Fibroblast of skin of back (primary cell): ENCODE measurements at regions not wholly inside any gene's neighbourhood (a gene's known extent, or its start where the extent isn't known, plus 50 kb on each side); places are given as distances from the start of the nearest gene placed in this dataset.
"Not testable (repeated sequence)": the region's sequence is repeated elsewhere in the genome, so short reads cannot be mapped to it uniquely, and the experiment has no call there.

ENCODE experiments used
- DNase-seq: peaks from one replicate; pipeline ENCODE4 v3.0.0-alpha.2; 2013

DNA sequence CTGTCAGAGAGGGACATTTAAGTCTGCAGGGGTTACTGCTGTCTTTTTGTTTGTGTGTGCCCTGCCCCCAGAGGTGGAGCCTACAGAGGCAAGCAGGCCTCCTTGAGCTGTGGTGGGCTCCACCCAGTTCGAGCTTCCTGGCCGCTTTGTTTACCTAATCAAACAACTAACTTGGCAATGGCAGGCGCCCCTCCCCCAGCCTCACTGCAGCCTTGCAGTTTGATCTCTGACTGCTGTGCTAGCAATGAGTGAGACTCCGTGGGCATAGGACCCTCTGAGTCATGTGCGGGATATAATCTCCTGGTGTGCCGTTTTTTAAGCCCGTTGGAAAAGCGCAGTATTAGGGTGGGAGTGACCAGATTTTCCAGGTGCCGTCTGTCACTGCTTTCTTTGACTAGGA is 216.8 kb upstream of the CDKN2B start:
- not testable (repeated sequence) for DNase-seq

DNA sequence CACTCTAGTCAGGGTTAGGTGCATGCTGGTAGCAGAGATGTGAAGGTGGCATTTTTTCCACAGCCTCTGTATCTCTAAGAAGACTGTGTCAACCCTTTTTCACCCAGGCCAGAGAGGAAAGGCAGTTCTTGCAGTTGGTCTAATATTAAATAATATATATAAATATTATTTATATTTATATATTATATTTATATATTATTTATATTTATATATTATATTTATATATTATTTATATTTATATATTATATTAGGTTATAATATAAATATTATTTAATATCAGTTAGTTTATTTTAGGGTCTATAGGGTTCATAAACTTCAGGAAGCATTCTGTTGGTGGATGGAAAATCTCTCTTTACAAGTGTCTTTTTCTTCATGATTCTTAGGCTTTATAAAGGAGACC is 218.6 kb upstream of the DMRTA1 start:
- no peak for DNase-seq

DNA sequence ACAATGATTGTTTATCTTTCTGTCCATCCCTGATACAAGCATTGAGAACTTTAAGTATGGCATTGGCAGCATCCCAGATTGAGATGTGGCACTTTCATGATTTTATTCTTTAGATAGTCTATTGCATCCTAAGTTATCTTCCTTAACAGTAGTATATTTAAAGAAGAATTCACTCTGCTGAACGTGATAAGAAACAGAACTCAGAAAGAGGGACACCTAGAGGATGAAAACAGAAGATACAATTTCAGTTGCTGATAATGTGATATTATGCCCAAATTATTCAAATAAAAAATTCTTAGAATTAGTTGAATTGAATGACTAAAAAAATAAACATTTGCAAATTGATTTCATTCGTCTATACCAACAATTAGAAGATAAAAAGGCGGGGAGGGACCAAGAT is 218.1 kb upstream of the DMRTA1 start:
- DNase-seq = no peak

DNA sequence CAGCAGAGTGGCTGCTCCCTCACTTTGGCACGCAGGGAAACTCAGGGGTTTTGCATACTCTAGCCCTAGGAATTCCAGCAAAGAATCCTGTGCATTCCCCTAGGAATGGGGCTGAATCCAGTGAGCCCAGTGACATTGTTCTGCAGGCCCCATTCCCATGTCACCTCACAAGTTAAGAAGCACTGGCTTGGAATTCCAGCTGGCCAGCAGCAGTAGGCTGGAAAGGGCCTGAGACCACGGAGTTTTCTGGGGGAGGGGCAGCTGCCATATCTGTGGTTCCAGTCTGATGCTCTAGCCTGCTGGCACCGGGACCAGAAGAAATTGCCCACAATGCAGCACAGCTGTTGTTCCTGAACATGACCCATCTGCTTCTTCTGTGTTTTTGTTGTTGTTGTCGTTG is 217.6 kb upstream of the DMRTA1 start:
- peak; percentile 58 for DNase-seq

DNA sequence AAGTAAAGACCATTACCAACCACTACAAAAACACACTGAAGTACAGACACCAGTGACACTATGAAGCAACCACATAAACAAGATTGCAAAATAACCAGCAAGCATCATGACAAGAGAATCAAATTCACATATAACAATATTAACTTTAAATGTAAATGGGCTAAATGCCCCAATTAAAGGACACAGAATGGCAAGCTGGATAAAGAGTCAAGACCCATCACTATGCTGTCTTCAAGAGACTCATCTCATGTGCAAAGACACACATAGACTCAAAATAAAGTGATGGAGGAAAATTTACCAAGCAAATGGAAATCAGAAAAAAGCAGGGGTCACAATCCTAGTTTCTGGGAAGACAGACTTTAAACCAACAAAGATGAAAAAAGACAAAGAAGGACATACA is 215.3 kb upstream of the DMRTA1 start:
- not testable (repeated sequence) for DNase-seq

DNA sequence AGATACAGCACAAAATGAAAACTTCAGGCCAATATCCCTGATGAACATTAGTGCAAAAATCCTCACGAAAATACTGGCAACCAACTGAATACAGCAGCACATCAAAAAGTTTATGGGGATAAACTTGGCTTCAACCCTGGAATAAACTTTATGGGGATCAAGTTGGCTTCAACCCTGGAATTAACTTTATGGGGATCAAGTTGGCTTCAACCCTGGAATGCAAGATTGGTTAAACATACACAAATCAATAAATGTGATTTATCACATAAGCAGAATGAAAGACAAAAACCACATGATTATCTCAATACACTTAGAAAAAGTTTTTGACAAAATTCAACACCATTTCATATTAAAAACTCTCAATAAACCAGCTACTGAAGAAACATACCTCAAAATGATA is 213.7 kb upstream of the DMRTA1 start:
- DNase-seq = no peak

DNA sequence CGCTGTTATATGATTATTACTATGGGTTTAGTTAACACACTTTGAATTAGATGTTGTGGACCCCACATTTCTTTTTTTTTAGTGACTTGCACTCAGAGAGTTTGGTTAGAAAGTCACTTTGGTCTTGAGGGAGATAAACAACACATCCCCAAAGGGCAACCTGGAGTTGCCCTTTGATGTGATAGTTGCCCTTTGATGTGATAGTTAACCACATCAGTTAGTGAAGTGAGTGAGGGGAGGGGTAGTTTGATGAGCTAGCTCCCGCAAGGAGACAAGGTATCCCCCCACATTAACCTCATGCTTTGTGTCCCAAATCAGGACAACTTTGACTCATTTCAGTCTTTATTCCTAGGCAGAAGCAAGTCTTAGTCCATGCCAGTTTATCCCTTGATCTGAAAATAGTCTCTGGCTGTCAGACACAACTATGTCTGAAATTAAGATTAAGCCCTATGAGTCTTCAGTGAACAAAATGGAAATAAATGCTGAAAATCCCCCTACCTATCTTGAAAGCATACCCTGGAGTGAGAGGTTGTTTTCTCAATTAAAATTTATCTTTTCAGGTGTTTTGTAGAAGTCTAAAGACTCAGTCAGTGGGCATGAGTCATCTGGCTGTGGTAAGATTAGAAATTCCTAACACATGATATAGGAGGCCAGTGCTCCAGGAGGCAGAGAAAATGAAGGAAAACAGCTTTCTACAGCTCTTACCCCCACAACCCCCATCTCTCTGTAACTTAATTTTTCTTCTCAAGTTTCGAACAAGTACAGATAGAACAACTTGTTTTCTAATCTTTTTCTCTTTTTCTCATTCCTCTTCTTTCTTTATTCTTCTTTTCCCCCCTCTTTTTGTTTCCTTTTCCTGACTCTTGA is 208.9 kb upstream of the DMRTA1 start:
- DNase-seq = peak; percentile 93

DNA sequence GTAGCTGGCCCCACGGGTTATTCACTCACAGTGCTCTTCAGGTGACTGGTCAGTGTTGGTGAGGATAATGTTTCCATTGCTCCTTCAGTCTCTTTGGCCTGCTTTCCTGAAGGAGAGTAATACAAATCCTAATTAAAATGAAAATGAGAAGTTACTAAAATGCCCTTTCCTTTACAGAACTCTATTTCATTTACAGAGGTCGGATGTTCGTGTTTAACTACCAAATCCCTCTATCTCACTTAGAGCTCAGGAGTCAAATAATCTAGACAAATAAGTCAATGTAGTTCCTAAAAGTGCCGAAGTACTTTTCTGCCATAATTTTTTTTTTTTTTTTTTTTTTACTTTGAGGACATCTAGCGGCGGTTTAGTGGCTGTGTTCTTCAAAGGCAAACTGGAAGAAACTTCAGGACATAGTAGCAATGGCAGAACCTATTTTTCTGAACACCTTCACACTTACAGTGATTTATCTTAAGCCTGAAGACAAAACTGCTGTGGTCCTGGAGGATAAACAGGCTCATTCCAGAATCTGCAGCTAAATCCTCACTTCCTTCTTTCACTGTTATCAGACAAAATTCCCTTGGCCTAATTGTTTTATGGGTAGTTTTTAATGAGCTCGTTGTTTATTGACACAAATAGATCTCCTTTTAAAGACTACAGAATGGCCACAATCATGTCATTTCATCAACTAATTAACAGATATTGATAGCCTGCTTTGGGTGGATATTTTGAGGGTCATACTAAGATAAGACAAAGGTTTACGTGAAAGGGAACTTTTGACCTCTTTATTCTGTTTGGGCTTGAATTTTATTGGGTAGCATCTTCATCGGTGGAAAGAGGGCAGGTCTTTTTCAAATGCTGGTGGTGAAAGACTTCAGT is 207.6 kb upstream of the DMRTA1 start:
- DNase-seq = peak; percentile 71

DNA sequence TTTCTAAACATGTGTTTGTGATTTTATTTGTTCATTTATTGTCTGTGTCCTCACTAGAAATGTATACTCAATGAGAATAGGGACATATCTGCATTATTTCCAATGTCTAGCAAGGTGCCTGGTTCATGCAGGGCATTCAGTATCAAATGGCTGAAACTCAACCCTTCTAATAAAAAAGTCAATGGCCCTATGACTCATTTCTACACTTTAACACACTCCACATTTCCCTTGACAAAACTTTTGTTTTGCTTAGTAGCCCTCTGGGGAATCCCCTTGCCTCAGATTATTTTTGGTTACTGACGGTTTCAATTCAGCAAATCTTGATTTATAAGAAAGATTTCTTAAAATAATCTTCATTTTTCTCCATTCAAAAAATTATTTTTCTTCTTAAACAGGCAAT is 206.0 kb upstream of the DMRTA1 start:
- peak; percentile 78 for DNase-seq

DNA sequence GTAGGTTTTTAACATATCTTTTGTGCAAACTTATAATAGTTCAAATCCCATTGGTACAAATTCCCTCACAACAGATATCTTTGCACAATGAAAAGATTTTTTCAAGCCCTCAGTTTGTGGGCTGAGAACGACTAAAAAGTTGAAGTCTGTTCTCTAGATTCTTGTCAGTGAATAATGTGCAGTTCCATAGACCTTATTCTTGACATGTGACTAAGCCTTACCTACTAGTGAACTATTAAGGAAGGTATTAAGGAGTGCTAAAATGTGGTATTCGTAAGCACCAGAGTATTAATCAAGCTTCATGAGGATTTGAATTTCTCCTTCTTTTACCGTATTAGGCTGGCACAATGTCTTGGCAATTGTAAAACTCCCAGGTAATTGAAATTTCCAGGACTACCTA is 205.6 kb upstream of the DMRTA1 start:
- no peak for DNase-seq

DNA sequence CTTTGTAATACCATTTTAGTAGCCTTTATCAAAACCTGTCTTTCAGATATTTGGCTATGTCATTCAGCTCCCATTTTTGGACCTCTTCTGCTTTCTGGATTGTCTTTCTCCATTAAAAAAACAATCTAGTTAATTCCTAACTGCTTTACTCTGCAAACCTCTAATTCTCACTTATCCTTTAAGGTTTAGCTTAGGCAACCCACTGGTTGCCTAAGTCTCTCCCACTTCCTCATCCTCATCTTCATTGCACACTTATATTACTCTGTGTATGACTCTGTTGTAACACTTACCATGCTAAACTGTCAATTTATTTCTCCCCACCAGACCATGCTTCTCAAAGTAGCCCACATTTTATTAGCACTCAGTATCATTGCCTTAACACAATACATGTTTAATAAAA is 205.0 kb upstream of the DMRTA1 start:
- DNase-seq = no peak

DNA sequence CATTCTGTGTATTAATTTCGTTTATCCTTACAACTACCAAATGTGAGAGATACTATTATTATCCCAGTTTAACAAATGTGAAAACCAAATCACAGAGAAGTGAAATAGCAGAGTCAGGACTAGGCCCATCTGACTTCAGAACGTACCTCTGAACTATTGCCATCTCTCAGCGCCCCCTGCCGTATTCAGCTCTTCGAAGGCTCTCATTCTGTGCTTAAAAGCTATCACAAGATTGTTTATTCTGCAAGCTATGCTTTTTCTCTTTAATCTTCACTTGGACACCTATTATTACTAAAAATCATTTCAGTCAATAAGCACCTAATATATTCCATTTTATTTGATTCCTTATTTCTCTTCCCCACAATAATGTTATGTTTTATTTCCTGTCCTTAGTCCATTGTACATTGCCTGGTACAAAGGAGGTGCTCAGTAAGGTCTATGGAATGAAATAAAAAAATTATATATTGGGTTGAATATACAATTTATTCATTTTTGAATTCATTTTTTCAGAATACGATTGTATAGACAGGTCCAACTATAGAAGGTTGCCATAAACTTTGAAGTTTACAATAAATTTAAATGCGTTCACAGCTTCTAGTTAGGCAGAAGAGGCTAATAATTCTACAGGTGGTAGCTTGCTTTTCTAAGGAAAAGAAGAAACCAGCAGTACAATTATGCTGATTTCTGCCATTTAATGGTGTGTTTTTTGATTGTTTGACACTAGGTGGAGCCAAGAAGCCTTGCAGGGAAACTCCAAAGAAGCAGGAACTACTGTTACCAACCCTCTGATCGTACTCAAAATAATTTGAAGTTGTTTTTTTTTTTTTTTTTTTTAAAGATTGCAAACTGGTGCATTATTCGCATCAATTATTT is 202.2 kb upstream of the DMRTA1 start:
- DNase-seq = peak; percentile 68

DNA sequence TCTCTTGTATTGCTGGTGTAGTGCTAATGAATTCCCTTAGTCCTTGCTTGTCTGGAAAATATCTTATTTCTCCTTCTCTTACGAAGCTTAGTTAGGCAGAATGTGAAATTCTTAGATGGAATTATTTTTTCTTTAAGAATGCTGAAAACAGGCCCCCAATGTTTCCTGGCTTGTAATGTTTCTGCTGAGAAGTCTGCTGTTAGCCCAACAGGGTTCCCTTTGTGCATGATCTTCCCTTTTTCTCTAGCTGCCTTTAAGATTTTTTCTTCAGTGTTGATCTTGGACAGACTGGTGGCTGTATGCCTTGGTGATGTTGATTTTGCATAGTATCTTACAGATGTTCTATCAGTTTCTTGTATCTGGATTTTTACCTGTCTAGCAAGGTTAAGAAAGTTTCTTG is 191.3 kb upstream of the DMRTA1 start:
- no peak for DNase-seq

DNA sequence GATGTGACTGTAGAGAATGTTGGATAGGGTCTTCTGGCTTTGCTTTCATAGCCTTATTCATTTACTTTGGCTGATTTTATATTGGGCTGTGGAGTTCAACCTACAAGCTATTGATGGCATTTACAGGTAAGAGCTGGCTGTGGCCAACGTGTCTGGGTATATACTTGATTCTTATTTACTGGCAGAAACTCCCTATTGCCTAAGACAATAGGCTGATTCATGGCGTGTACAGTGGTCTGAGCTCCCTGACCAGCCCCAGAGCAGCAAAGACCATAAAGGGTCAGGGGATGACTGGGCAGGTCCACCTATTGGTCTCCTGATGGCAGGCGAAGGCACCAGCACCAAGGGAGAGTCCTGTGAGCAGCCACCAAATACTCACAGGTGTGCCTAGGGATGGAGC is 190.2 kb upstream of the DMRTA1 start:
- DNase-seq = no peak

DNA sequence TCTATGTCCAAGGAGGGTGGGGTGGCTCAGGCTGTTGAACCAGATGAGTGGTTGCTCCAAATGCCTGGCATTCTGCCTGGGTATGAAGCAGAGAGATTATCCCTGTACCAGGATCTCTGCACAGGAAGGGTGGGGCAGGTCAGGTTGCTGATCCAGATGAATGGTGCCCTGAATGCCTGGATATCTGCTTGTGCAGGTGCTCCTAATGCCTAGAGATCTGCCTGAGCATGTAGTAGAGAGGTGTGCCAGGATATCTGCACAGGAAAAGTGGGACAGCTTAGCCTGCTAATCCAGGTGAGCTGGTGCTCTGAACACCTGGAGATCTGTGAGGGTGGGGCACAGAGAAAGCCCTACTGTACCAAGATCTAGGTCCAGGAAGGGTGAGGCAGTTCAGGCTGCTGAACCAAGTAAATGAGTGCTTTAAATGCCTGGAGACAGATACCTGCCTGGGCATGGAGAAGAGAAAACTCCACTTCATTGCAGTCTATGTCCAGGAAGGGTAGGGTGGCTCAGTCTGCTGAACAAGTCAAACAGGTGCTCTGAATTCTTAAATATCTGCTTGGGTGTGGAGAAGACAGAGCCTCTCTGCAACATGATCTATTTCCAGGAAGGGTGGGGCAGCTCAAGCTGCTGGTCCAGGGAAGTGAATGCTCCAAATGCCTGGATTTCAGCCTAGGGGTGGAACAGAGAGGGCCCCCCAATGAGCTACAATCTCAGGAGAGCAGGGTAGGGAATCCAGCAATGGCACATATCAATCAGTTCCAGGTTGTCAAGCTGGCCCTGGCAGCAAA is 189.4 kb upstream of the DMRTA1 start:
- DNase-seq = no peak

DNA sequence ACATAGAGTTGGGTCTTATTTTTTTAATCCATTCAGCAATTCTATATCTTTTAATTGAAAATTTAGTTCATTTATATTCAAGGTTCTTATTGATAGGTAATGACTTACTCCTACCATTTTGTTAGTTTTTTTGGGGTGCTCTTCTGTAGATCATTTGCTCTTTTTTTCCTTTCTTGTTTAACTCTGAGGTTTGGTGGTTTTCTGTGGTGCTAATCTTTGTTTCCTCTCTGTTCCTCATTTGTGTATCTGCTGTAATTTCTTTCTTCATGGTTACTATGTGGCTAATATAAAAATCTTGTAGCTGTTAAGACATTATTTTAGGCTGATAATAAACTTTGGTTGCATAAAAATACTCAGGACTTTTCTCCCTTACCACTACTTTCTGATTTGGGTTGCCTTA is 181.6 kb upstream of the DMRTA1 start:
- DNase-seq = no peak

DNA sequence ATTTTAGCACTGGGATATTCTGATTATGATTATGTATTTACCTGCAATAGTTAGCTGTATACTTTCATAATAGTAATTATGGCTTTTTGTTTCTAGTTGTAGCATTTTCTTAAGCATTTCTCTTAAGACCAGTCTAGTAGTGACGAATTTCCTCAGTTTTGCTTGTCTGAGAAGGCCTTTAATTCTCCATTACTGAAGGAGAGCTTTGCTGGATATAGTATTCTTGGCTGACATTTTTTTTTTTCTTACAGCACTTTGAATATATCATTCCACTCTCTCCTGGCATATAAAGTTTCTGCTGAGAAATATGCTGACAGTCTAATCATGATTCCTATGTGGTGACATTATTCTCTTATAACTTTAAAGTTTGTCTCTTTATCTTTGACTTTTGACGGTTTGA is 181.1 kb upstream of the DMRTA1 start:
- DNase-seq = no peak

DNA sequence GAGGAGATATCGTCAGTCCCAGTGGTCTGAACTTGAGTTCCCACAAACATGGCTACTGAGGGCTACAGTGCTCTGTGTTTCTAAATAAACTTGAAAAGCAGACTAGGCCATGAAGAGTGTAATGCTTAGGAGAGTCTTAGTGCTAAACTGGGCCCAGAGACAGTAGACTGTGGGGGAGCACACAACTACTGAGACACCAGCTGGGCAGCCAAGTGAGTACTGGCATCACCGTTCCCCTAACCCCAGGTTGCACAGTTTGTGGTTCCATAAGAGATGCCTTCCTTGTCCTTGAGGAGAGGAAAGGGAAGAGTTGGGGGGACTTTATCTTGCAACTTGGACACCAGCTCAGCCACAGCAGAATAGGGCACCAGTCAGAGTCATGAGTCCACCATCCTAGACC is 172.1 kb upstream of the DMRTA1 start:
- DNase-seq = no peak

DNA sequence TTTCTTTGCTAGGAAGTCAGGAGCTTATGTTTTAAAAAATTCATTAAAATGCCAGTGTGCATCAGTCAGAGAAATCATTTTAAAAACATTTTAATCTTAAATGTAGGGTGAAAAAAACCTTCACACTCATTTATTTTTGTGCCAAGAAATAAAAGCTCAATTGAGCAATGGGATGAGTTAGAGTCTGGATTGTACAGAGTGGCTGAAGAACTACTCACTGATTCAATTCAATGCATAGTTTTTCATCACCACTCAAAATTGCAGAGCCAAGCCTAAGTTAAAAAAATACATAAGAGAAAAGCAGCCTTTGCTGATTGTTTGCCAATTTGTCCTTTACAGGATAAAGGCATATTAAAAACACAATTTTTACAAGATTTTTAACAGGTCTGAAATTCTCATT is 168.2 kb upstream of the DMRTA1 start:
- DNase-seq = peak; percentile 44

DNA sequence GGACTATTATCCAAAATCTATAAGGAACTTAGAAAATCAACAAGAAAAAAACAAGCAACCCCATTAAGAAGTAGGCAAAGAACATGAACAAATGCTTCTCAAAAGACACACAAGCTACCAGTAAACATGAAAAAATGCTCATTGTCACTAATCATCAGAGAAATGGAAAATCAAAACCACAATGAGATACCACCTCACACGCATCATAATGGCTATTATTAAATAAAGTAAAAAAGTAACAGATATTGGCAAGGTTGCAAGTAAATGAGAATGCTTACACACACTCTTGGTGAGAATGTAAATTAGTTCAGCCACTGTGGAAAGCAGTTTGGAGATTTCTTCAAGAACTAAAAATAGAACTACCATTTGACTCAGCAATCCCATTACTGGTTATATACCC is 167.0 kb upstream of the DMRTA1 start:
- peak; percentile 3 for DNase-seq

DNA sequence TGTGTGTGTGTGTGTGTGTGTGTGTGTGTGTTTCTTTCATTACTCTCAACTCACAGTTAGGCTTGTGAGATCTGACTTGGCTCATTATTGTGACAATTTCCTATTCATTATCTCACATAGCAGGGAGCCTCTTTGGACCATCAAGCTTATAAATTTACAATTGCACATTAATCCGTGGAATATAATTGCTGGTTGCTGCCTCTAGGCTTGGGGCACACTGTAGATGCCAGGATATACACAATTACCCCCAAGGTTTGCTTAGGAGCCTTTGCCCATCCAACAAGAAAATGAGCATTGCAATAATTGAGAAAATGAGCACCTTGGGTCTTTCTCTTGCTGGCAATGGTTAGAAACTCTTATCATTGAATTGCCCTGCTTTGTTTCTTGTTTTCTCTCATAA is 161.6 kb upstream of the DMRTA1 start:
- DNase-seq = no peak

DNA sequence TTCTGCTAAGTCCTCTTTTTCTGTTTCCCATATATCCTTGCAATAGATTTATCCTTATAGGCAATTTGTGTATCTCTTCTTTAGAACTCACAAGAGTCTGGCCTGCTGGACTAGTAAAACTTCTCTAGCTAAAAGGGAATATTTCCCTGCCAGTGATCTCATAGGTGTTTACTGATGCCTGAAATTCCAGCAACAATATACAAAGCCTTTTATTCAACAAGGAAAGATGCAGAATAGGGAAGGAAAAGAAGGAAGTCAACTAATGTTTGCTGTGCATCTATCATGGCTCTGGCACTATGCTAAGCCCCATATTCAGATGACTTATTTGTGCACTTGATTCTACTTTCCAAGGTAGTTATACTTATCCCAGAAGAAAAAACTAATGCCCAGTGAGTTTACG is 160.0 kb upstream of the DMRTA1 start:
- DNase-seq = no peak
